22Rv1 (cell line): ENCODE measurements at regions not wholly inside any gene's neighbourhood (a gene's known extent, or its start where the extent isn't known, plus 50 kb on each side); places are given as distances from the start of the nearest gene placed in this dataset.

Experiments used
- ZFX ChIP-seq: fragments of 450-650 bp; IDR thresholded peaks from 2 replicates; pipeline ENCODE4 v1.6.1; 2017; ENCODE audit warnings: antibody characterized with exemption, borderline replicate concordance
- TF ChIP-seq, protein P1 (sequence below): fragments of 450-650 bp; IDR thresholded peaks from 2 replicates; pipeline ENCODE4 v1.5.1; 2017; ENCODE audit warnings: mild to moderate bottlenecking

DNA sequence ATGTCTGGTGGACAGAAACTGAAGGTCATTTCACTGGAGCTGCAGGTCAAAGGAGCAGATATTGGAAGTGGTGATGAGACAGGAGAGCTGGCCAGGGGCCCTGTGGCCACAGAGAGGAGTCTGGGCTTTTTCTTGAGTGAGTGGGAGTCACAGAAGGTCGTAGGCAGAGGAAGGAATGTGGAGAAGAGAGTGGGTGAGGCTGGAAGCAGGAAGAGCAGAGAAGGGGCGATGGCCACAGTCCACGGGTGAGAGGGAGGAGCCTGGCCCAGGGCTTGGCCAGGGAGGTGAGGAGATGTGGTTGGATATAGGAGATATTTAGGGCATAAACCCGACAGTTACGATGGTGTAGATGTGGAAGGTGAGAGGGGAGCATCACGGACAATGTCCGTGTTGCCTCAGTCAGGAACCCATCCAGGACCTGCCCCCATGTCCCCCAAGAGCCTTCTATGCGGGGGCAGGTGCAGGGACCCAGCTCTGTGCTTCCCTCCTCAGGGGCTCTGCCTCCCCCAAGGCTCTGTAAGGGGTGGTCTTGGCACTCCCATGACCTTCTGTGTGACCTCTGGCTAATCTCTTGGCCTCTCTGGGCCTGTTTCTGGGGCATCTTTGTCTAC, 150.5 kb upstream of the PTPN1 start:
- TF ChIP-seq, protein P1, sequence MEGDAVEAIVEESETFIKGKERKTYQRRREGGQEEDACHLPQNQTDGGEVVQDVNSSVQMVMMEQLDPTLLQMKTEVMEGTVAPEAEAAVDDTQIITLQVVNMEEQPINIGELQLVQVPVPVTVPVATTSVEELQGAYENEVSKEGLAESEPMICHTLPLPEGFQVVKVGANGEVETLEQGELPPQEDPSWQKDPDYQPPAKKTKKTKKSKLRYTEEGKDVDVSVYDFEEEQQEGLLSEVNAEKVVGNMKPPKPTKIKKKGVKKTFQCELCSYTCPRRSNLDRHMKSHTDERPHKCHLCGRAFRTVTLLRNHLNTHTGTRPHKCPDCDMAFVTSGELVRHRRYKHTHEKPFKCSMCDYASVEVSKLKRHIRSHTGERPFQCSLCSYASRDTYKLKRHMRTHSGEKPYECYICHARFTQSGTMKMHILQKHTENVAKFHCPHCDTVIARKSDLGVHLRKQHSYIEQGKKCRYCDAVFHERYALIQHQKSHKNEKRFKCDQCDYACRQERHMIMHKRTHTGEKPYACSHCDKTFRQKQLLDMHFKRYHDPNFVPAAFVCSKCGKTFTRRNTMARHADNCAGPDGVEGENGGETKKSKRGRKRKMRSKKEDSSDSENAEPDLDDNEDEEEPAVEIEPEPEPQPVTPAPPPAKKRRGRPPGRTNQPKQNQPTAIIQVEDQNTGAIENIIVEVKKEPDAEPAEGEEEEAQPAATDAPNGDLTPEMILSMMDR = no peak
- no peak for TF ChIP-seq ZFX
